ENCODE measurements at regions not wholly inside any gene's neighbourhood (a gene's known extent, or its start where the extent isn't known, plus 50 kb on each side); places are given as distances from the start of the nearest gene placed in this dataset.

DNA sequence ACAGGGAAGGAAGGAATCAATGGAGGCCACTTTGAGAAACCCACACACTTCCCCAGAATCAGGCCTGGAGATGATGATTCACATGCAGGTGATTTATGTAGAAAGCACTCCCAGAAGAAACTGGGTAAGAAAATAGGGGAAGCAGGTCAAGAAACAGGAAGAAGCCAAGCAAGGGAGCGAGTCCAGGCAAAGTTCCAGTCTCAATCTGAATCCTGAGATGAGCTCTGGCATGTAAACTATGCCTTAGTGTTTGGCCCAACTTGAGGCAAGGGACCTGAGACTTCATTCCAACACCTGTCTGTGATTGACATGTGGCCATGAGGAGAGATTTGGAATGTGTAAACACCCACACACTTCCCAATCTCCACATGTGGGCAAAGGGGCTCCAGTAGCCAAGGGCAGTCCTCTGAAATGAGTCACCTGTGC lies 61.6 kb upstream of the CTNNB1 start:
- TF ChIP-seq, protein P1, sequence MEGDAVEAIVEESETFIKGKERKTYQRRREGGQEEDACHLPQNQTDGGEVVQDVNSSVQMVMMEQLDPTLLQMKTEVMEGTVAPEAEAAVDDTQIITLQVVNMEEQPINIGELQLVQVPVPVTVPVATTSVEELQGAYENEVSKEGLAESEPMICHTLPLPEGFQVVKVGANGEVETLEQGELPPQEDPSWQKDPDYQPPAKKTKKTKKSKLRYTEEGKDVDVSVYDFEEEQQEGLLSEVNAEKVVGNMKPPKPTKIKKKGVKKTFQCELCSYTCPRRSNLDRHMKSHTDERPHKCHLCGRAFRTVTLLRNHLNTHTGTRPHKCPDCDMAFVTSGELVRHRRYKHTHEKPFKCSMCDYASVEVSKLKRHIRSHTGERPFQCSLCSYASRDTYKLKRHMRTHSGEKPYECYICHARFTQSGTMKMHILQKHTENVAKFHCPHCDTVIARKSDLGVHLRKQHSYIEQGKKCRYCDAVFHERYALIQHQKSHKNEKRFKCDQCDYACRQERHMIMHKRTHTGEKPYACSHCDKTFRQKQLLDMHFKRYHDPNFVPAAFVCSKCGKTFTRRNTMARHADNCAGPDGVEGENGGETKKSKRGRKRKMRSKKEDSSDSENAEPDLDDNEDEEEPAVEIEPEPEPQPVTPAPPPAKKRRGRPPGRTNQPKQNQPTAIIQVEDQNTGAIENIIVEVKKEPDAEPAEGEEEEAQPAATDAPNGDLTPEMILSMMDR (IDR thresholded peaks at IDR 0.05) = no peak
- no peak for TF ChIP-seq POLR2A (IDR thresholded peaks at IDR 0.05)

Data from testis (tissue), 2 donors.